Nephron (organoid): ENCODE measurements at regions not wholly inside any gene's neighbourhood (a gene's known extent, or its start where the extent isn't known, plus 50 kb on each side); places are given as distances from the start of the nearest gene placed in this dataset.

Source experiments
- H3K27ac Mint-ChIP-seq, 3 experiments: 2 replicates each; pipeline ENCODE4 v1.8.0; 2020; ENCODE audit warnings: mixed read lengths in 3 of 3, mild to moderate bottlenecking in 2 of 3, moderate library complexity in 1 of 3
- H3K27me3 Mint-ChIP-seq: 2 replicates; pipeline ENCODE4 v1.8.0; 2021; ENCODE audit warnings: low read depth, mild to moderate bottlenecking, moderate library complexity, mixed read lengths
- H3K36me3 Mint-ChIP-seq: 2 replicates; pipeline ENCODE4 v1.8.0; 2020; ENCODE audit warnings: low read depth, mixed read lengths
- H3K4me1 Mint-ChIP-seq: 2 replicates; pipeline ENCODE4 v1.8.0; 2020; ENCODE audit warnings: mixed read lengths
- H3K4me3 Mint-ChIP-seq, 3 experiments: 2 replicates each; pipeline ENCODE4 v1.8.0; 2020; ENCODE audit warnings: mild to moderate bottlenecking in 3 of 3, mixed read lengths in 3 of 3, moderate library complexity in 2 of 3
- H3K9me3 Mint-ChIP-seq: 2 replicates; pipeline ENCODE4 v1.8.0; 2020; ENCODE audit warnings: mixed read lengths
- CTCF ChIP-seq, 3 experiments: fragments of 200-600 bp; sonication (generic); IDR thresholded peaks; one replicate each; pipeline ENCODE4 v1.5.0; 2021; ENCODE audit warnings: antibody characterized with exemption in 3 of 3; ENCODE audit not compliant: unreplicated experiment in 3 of 3

- H3K9me3 Mint-ChIP-seq = peaks cover 2% of the 10 kb centered on the region
- H3K27me3 Mint-ChIP-seq = peaks cover 4% of the 10 kb centered on the region
- no peaks in the 10 kb centered on the region for H3K36me3 Mint-ChIP-seq
- TF ChIP-seq CTCF (IDR thresholded peaks at IDR 0.05; ENCODE audit: unreplicated experiment in 3 of 3) = no peak
- H3K4me3 Mint-ChIP-seq = no peak overlapping the region
- no peak overlapping the region for H3K27ac Mint-ChIP-seq
- H3K4me1 Mint-ChIP-seq = no peaks in the 10 kb centered on the region
These were observed 553.8 kb downstream of the EPHA4 start for GRCh38 chr2:221018262-221018661.

- no peaks in the 10 kb centered on the region for H3K36me3 Mint-ChIP-seq
- H3K27me3 Mint-ChIP-seq = peaks cover 8% of the 10 kb centered on the region
- H3K9me3 Mint-ChIP-seq = peaks cover 2% of the 10 kb centered on the region
- no peak overlapping the region for H3K27ac Mint-ChIP-seq
- no peaks in the 10 kb centered on the region for H3K4me1 Mint-ChIP-seq
- H3K4me3 Mint-ChIP-seq = no peak overlapping the region
- TF ChIP-seq CTCF (IDR thresholded peaks at IDR 0.05; ENCODE audit: unreplicated experiment in 3 of 3) = no peak
These were observed 552.4 kb downstream of the EPHA4 start for GRCh38 chr2:221019668-221020067.

GRCh38 chr2:221022554-221022953 lies 549.5 kb downstream of the EPHA4 start:
- H3K4me1 Mint-ChIP-seq = no peaks in the 10 kb centered on the region
- H3K4me3 Mint-ChIP-seq = no peak overlapping the region
- TF ChIP-seq CTCF (IDR thresholded peaks at IDR 0.05; ENCODE audit: unreplicated experiment in 3 of 3) = no peak
- H3K27me3 Mint-ChIP-seq = peaks cover 19% of the 10 kb centered on the region
- no peaks in the 10 kb centered on the region for H3K36me3 Mint-ChIP-seq
- no peak overlapping the region for H3K27ac Mint-ChIP-seq
- H3K9me3 Mint-ChIP-seq = peaks cover 9% of the 10 kb centered on the region

GRCh38 chr2:221025398-221025797 lies 546.7 kb downstream of the EPHA4 start:
- Mint-ChIP-seq H3K27ac (no peak overlapping the region), H3K36me3 (no peaks in the 10 kb centered on the region), H3K9me3 (peaks cover 12% of the 10 kb centered on the region), H3K4me3 (no peak overlapping the region), H3K27me3 (peaks cover 15% of the 10 kb centered on the region), H3K4me1 (no peaks in the 10 kb centered on the region)
- no peak for TF ChIP-seq CTCF (IDR thresholded peaks at IDR 0.05; ENCODE audit: unreplicated experiment in 3 of 3)

- Mint-ChIP-seq H3K4me3 (no peak overlapping the region), H3K27ac (no peak overlapping the region), H3K36me3 (no peaks in the 10 kb centered on the region), H3K27me3 (peaks cover 8% of the 10 kb centered on the region), H3K4me1 (no peaks in the 10 kb centered on the region), H3K9me3 (no peaks in the 10 kb centered on the region)
- no peak for TF ChIP-seq CTCF (IDR thresholded peaks at IDR 0.05; ENCODE audit: unreplicated experiment in 3 of 3)
These were observed 537.9 kb downstream of the EPHA4 start for GRCh38 chr2:221034026-221034701.

- Mint-ChIP-seq H3K9me3 (no peaks in the 10 kb centered on the region), H3K27ac (no peak overlapping the region), H3K27me3 (peaks cover 8% of the 10 kb centered on the region), H3K36me3 (no peaks in the 10 kb centered on the region), H3K4me3 (no peak overlapping the region), H3K4me1 (no peaks in the 10 kb centered on the region)
- TF ChIP-seq CTCF (IDR thresholded peaks at IDR 0.05; ENCODE audit: unreplicated experiment in 3 of 3) = no peak
These were observed 537.1 kb downstream of the EPHA4 start for GRCh38 chr2:221034973-221035372.
